Activated T-helper 17 cell treated with anti-CD3 and anti-CD28 coated beads, Interleukin-2, amount 50 U/mL, for 72 hours (primary cell): ENCODE measurements at regions not wholly inside any gene's neighbourhood (a gene's known extent, or its start where the extent isn't known, plus 50 kb on each side); places are given as distances from the start of the nearest gene placed in this dataset.

Experiments
- ATAC-seq: fragments of 150-1000 bp; cut with Tn5 transposase; replicated peaks from 2 replicates; pipeline ENCODE4 v1.10.0; 2021; ENCODE audit warnings: mild to moderate bottlenecking, moderate library complexity
- H3K27ac Mint-ChIP-seq: one replicate; pipeline ENCODE4 v1.8.0; 2022; ENCODE audit warnings: mixed read lengths
- H3K27me3 Mint-ChIP-seq: one replicate; pipeline ENCODE4 v1.8.0; 2022; ENCODE audit warnings: mixed read lengths
- H3K36me3 Mint-ChIP-seq: one replicate; pipeline ENCODE4 v1.8.0; 2022; ENCODE audit warnings: low read depth, mild to moderate bottlenecking, mixed read lengths
- H3K4me1 Mint-ChIP-seq: one replicate; pipeline ENCODE4 v1.8.0; 2022; ENCODE audit warnings: mixed read lengths
- H3K4me3 Mint-ChIP-seq: one replicate; pipeline ENCODE4 v1.8.0; 2022; ENCODE audit warnings: mild to moderate bottlenecking, mixed read lengths
- H3K9me3 Mint-ChIP-seq: one replicate; pipeline ENCODE4 v1.8.0; 2022; ENCODE audit warnings: mixed read lengths

GRCh38 chr2:8538931-8539621, 142.8 kb upstream of the ID2 start:
- peaks cover 33% of the 10 kb centered on the region for H3K36me3 Mint-ChIP-seq
- no peaks in the 10 kb centered on the region for H3K9me3 Mint-ChIP-seq
- peak overlapping the region; percentile 77 for H3K4me3 Mint-ChIP-seq
- H3K27ac Mint-ChIP-seq = peak overlapping the region; percentile 100
- ATAC-seq = no peak
- no peaks in the 10 kb centered on the region for H3K27me3 Mint-ChIP-seq
- peaks cover 58% of the 10 kb centered on the region for H3K4me1 Mint-ChIP-seq

- H3K27me3 Mint-ChIP-seq = no peaks in the 10 kb centered on the region
- H3K9me3 Mint-ChIP-seq = no peaks in the 10 kb centered on the region
- H3K4me3 Mint-ChIP-seq = peak overlapping the region; percentile 77
- H3K27ac Mint-ChIP-seq = peak overlapping the region; percentile 100
- peaks cover 63% of the 10 kb centered on the region for H3K4me1 Mint-ChIP-seq
- no peak for ATAC-seq
- H3K36me3 Mint-ChIP-seq = peaks cover 42% of the 10 kb centered on the region
Observed at GRCh38 chr2:8539743-8540551, 141.9 kb upstream of the ID2 start.

- no peaks in the 10 kb centered on the region for H3K9me3 Mint-ChIP-seq
- ATAC-seq = no peak
Observed at GRCh38 chr2:8540552-8541055, 141.3 kb upstream of the ID2 start.

GRCh38 chr2:8541223-8541622, 140.6 kb upstream of the ID2 start:
- H3K27me3 Mint-ChIP-seq = no peaks in the 10 kb centered on the region
- peaks cover 64% of the 10 kb centered on the region for H3K4me1 Mint-ChIP-seq
- peaks cover 46% of the 10 kb centered on the region for H3K36me3 Mint-ChIP-seq
- no peak for ATAC-seq
- H3K9me3 Mint-ChIP-seq = no peaks in the 10 kb centered on the region
- peak overlapping the region; percentile 77 for H3K4me3 Mint-ChIP-seq
- H3K27ac Mint-ChIP-seq = peak overlapping the region; percentile 100

More at GRCh38 chr2:8540552-8541055, 141.3 kb upstream of the ID2 start:
- H3K36me3 Mint-ChIP-seq = peaks cover 46% of the 10 kb centered on the region
- H3K27ac Mint-ChIP-seq = peak overlapping the region; percentile 100
- peak overlapping the region; percentile 77 for H3K4me3 Mint-ChIP-seq
- peaks cover 67% of the 10 kb centered on the region for H3K4me1 Mint-ChIP-seq
- H3K27me3 Mint-ChIP-seq = no peaks in the 10 kb centered on the region

GRCh38 chr2:8541636-8542035, 140.2 kb upstream of the ID2 start:
- Mint-ChIP-seq H3K36me3 (peaks cover 46% of the 10 kb centered on the region), H3K27me3 (no peaks in the 10 kb centered on the region), H3K4me1 (peaks cover 60% of the 10 kb centered on the region), H3K9me3 (no peaks in the 10 kb centered on the region), H3K4me3 (peak overlapping the region; percentile 77), H3K27ac (peak overlapping the region; percentile 100)
- no peak for ATAC-seq

GRCh38 chr2:8542381-8543059, 139.3 kb upstream of the ID2 start:
- no peaks in the 10 kb centered on the region for H3K27me3 Mint-ChIP-seq
- peak overlapping the region; percentile 100 for H3K27ac Mint-ChIP-seq
- H3K36me3 Mint-ChIP-seq = peaks cover 46% of the 10 kb centered on the region
- no peaks in the 10 kb centered on the region for H3K9me3 Mint-ChIP-seq
- peak overlapping the region; percentile 77 for H3K4me3 Mint-ChIP-seq
- ATAC-seq = no peak
- peaks cover 62% of the 10 kb centered on the region for H3K4me1 Mint-ChIP-seq

GRCh38 chr2:8543060-8543382, 138.8 kb upstream of the ID2 start:
- peak; percentile 48 for ATAC-seq
- Mint-ChIP-seq H3K4me1 (peaks cover 64% of the 10 kb centered on the region), H3K4me3 (peak overlapping the region; percentile 77), H3K9me3 (no peaks in the 10 kb centered on the region), H3K27me3 (no peaks in the 10 kb centered on the region), H3K36me3 (peaks cover 46% of the 10 kb centered on the region), H3K27ac (peak overlapping the region; percentile 100)

GRCh38 chr2:8543383-8544170, 138.3 kb upstream of the ID2 start:
- Mint-ChIP-seq H3K27ac (peak overlapping the region; percentile 100), H3K27me3 (no peaks in the 10 kb centered on the region), H3K4me3 (peak overlapping the region; percentile 77), H3K9me3 (no peaks in the 10 kb centered on the region), H3K4me1 (peaks cover 60% of the 10 kb centered on the region), H3K36me3 (peaks cover 46% of the 10 kb centered on the region)
- ATAC-seq = peak; percentile 74

- Mint-ChIP-seq H3K4me1 (peaks cover 60% of the 10 kb centered on the region), H3K4me3 (peak overlapping the region; percentile 77), H3K9me3 (no peaks in the 10 kb centered on the region), H3K27me3 (no peaks in the 10 kb centered on the region), H3K36me3 (peaks cover 46% of the 10 kb centered on the region), H3K27ac (peak overlapping the region; percentile 100)
- no peak for ATAC-seq
Observed at GRCh38 chr2:8544171-8544785, 137.6 kb upstream of the ID2 start.

- H3K27ac Mint-ChIP-seq = peak overlapping the region; percentile 100
- ATAC-seq = peak; percentile 67
- H3K4me1 Mint-ChIP-seq = peaks cover 55% of the 10 kb centered on the region
- H3K9me3 Mint-ChIP-seq = no peaks in the 10 kb centered on the region
- no peaks in the 10 kb centered on the region for H3K27me3 Mint-ChIP-seq
- peaks cover 46% of the 10 kb centered on the region for H3K36me3 Mint-ChIP-seq
- peak overlapping the region; percentile 77 for H3K4me3 Mint-ChIP-seq
Observed at GRCh38 chr2:8544786-8545694, 136.8 kb upstream of the ID2 start.

GRCh38 chr2:8545695-8546611, 135.9 kb upstream of the ID2 start:
- H3K27ac Mint-ChIP-seq = peak overlapping the region; percentile 100
- H3K4me3 Mint-ChIP-seq = peak overlapping the region; percentile 77
- peaks cover 44% of the 10 kb centered on the region for H3K36me3 Mint-ChIP-seq
- no peaks in the 10 kb centered on the region for H3K9me3 Mint-ChIP-seq
- no peaks in the 10 kb centered on the region for H3K27me3 Mint-ChIP-seq
- H3K4me1 Mint-ChIP-seq = peaks cover 46% of the 10 kb centered on the region
- no peak for ATAC-seq

GRCh38 chr2:8546612-8547283, 135.1 kb upstream of the ID2 start:
- no peaks in the 10 kb centered on the region for H3K9me3 Mint-ChIP-seq
- no peak for ATAC-seq
- peaks cover 45% of the 10 kb centered on the region for H3K4me1 Mint-ChIP-seq
- peak overlapping the region; percentile 77 for H3K4me3 Mint-ChIP-seq
- no peaks in the 10 kb centered on the region for H3K27me3 Mint-ChIP-seq
- H3K36me3 Mint-ChIP-seq = peaks cover 36% of the 10 kb centered on the region
- peak overlapping the region; percentile 100 for H3K27ac Mint-ChIP-seq
